Mucosa of descending colon (tissue), 3 donors: ENCODE measurements at regions not wholly inside any gene's neighbourhood (a gene's known extent, or its start where the extent isn't known, plus 50 kb on each side); places are given as distances from the start of the nearest gene placed in this dataset.

ENCODE experiments used
- ATAC-seq: fragments of 200-7000 bp; cut with Tn5 transposase; one replicate; pipeline ENCODE4 v1.9.1; 2020; ENCODE audit warnings: mild to moderate bottlenecking, moderate library complexity
- DNase-seq, 3 donors: peaks; one replicate each; pipeline ENCODE4 v3.0.0-alpha.2; 2020
- H3K36me3 ChIP-seq: fragments of 200-600 bp; one replicate; pipeline ENCODE4 v1.8.0; 2021; ENCODE audit warnings: low read depth, mild to moderate bottlenecking
- H3K4me1 ChIP-seq: fragments of 200-600 bp; one replicate; pipeline ENCODE4 v1.8.0; 2021; ENCODE audit warnings: low read depth, mild to moderate bottlenecking
- H3K4me3 ChIP-seq: fragments of 200-600 bp; one replicate; pipeline ENCODE4 v1.8.0; 2021; ENCODE audit warnings: mild to moderate bottlenecking
- H3K9me3 ChIP-seq: fragments of 200-600 bp; one replicate; pipeline ENCODE4 v1.8.0; 2021; ENCODE audit warnings: mild to moderate bottlenecking
- CTCF ChIP-seq: fragments of 200-600 bp; IDR thresholded peaks from one replicate; pipeline ENCODE4 v1.8.0; 2022; ENCODE audit warnings: antibody characterized with exemption, mild to moderate bottlenecking
- intact Hi-C, 2 donors: fragments of 100-400 bp; cut with DNase I in 1 of 2; cut with micrococcal nuclease in 1 of 2; formaldehyde crosslinking; loops; one replicate each; pipeline versions ENCODE4 v1.11.0 to v1.11.1; 2022; cut with DNase I, micrococcal nuclease
- donor health status: DM: no; HTN: no; CAD: no; lungs with moderate emphysema.
- donor health status: DM: no; HTN: no; CAD: no.
- donor health status: DM: no; HTN: yes; CAD: no.

- Histone ChIP-seq H3K4me3 (no peak overlapping the region), H3K36me3 (no peaks in the 10 kb centered on the region), H3K9me3 (no peaks in the 10 kb centered on the region), H3K4me1 (no peaks in the 10 kb centered on the region)
- no peak for TF ChIP-seq CTCF
- intact Hi-C loops: no loop called here
- no peak for ATAC-seq
- no peak for DNase-seq
Measured at GRCh38 chr3:177527182-177527581, 329.9 kb upstream of the TBL1XR1 start.

- Histone ChIP-seq H3K9me3 (no peaks in the 10 kb centered on the region), H3K4me3 (no peak overlapping the region), H3K4me1 (no peaks in the 10 kb centered on the region), H3K36me3 (no peaks in the 10 kb centered on the region)
- intact Hi-C loops: no loop called here
- peak; percentile 61 for ATAC-seq
- TF ChIP-seq CTCF: no peak
- DNase-seq: no peak
Measured at GRCh38 chr3:177528306-177529070, 331.2 kb upstream of the TBL1XR1 start.

GRCh38 chr3:177529071-177529550 lies 331.8 kb upstream of the TBL1XR1 start:
- H3K4me3 ChIP-seq: no peak overlapping the region
- H3K4me1 ChIP-seq: no peaks in the 10 kb centered on the region
- intact Hi-C loops: no loop called here
- no peaks in the 10 kb centered on the region for H3K36me3 ChIP-seq
- DNase-seq (no peak), ATAC-seq (no peak)
- no peaks in the 10 kb centered on the region for H3K9me3 ChIP-seq
- TF ChIP-seq CTCF: no peak

GRCh38 chr3:177529716-177530335 lies 332.5 kb upstream of the TBL1XR1 start:
- DNase-seq (no peak), ATAC-seq (no peak)
- intact Hi-C loops: no loop called here
- Histone ChIP-seq H3K4me1 (no peaks in the 10 kb centered on the region), H3K9me3 (no peaks in the 10 kb centered on the region), H3K4me3 (no peak overlapping the region), H3K36me3 (no peaks in the 10 kb centered on the region)
- TF ChIP-seq CTCF: no peak

- H3K36me3 ChIP-seq: no peaks in the 10 kb centered on the region
- DNase-seq: no peak
- H3K4me3 ChIP-seq: no peak overlapping the region
- intact Hi-C loops: no loop called here
- TF ChIP-seq CTCF: no peak
- no peak for ATAC-seq
- no peaks in the 10 kb centered on the region for H3K4me1 ChIP-seq
- no peaks in the 10 kb centered on the region for H3K9me3 ChIP-seq
Measured at GRCh38 chr3:177530908-177531307, 333.6 kb upstream of the TBL1XR1 start.
